ENCODE measurements at regions not wholly inside any gene's neighbourhood (a gene's known extent, or its start where the extent isn't known, plus 50 kb on each side); places are given as distances from the start of the nearest gene placed in this dataset.

DNA sequence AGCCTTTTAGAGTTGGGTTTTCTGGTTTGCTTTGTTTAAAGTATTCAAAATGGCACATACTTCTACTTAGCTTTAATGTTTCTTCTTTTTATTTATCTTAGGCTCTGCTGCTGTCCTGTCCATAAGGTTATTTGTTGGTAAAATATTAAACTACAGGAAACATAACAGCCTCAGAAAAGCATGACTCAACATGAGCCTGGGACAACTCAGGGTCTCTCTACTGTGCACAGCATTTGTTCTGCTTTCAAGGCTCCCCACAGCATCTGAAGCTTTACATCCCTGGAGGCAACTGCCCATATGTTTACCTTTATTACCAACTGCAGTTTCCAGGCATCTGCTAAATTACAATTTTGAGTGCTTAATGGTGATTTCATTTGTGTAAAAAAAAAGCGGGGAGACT, 954.2 kb upstream of the FBXO33 start:
- WGBS (ENCODE audit: extremely low coverage, insufficient read length, low lambda C conversion rate) = no CpG with 5 or more reads among the region's 1 CpG
- H2BK12ac ChIP-seq (ENCODE audit: insufficient read length, low read depth, low read length) = no peak overlapping the region
- H4K5ac ChIP-seq (ENCODE audit: insufficient read length, low read depth, low read length) = no peak overlapping the region
- H2BK20ac ChIP-seq (ENCODE audit: low read depth, low read length, poor library complexity, severe bottlenecking) = no peak overlapping the region
- H3K9ac ChIP-seq (ENCODE audit: extremely low read depth, insufficient read length, low read length) = no peak overlapping the region
- H3K56ac ChIP-seq (ENCODE audit: insufficient read length, low read depth, low read length) = no peak overlapping the region
- no peak overlapping the region for H3K4ac ChIP-seq (ENCODE audit: low read depth, low read length)
- H3K23me2 ChIP-seq (ENCODE audit: insufficient read length, low read depth, low read length, poor library complexity, severe bottlenecking) = no peaks in the 10 kb centered on the region
- Mint-ChIP-seq H3K4me3 (no peak overlapping the region), H3K27ac (0 out of 7 replicates have a peak overlapping the region, but pooled peaks of 1 of the 3 experiments have one; percentile 5), H3K36me3 (ENCODE audit: insufficient read depth in 1 of 3, low read depth in 3 of 3) (no peaks in the 10 kb centered on the region), H3K27me3 (ENCODE audit: low read depth) (no peaks in the 10 kb centered on the region), H3K9me3 (no peaks in the 10 kb centered on the region), H3K4me1 (0 out of 4 replicates have a peak, but pooled peaks cover 0 to 2% of the 10 kb centered on the region in 2 experiments)
- H2BK120ac ChIP-seq (ENCODE audit: low read depth, low read length, poor library complexity, severe bottlenecking) = no peak overlapping the region
- no peak overlapping the region for H3T11ph ChIP-seq (ENCODE audit: low read length)
- H4K91ac ChIP-seq (ENCODE audit: insufficient read length, low read depth, low read length) = no peak overlapping the region
- H2AFZ ChIP-seq (ENCODE audit: low read length) = no peak overlapping the region
- no peaks in the 10 kb centered on the region for H3K4me1 ChIP-seq (ENCODE audit: insufficient read depth, low read length)
- no peak overlapping the region for H3K23ac ChIP-seq (ENCODE audit: insufficient read length, low read depth, low read length)
- no peak overlapping the region for H2AK5ac ChIP-seq (ENCODE audit: insufficient read length, low read length)
- no peaks in the 10 kb centered on the region for H3K9me3 ChIP-seq (ENCODE audit: control insufficient read depth, low read depth, low read length)
- H2BK15ac ChIP-seq (ENCODE audit: low read depth, low read length) = no peak overlapping the region
- no peaks in the 10 kb centered on the region for H3K27me3 ChIP-seq (ENCODE audit: insufficient read depth, low read length)
- H3K79me2 ChIP-seq (ENCODE audit: insufficient read depth, low read length) = no peaks in the 10 kb centered on the region
- TF ChIP-seq CTCF (conservative IDR thresholded peaks at IDR 0.05) = no peak
- H3K79me1 ChIP-seq (ENCODE audit: insufficient read depth, low read depth, low read length, poor library complexity, severe bottlenecking) = no peaks in the 10 kb centered on the region
- H2BK5ac ChIP-seq (ENCODE audit: insufficient read length, low read length) = no peak overlapping the region
- H4K20me1 ChIP-seq (ENCODE audit: control insufficient read depth, insufficient read depth, insufficient read length) = no peaks in the 10 kb centered on the region
- no peak overlapping the region for H3K27ac ChIP-seq (ENCODE audit: insufficient read length, low read depth, low read length)
- no peak for DNase-seq
- no peak overlapping the region for H3K14ac ChIP-seq (ENCODE audit: insufficient read depth, low read length)
- H4K8ac ChIP-seq (replicated peaks; ENCODE audit: insufficient read length, low read depth, low read length) = no peak overlapping the region
- H3K4me2 ChIP-seq (ENCODE audit: insufficient read depth, insufficient read length, low read length) = no peak overlapping the region
- no peak overlapping the region for H3K18ac ChIP-seq (ENCODE audit: insufficient read length, low read depth, low read length)
